Osteocyte (in vitro differentiated cells): ENCODE measurements at regions not wholly inside any gene's neighbourhood (a gene's known extent, or its start where the extent isn't known, plus 50 kb on each side); places are given as distances from the start of the nearest gene placed in this dataset.
"Not testable (repeated sequence)": the region's sequence is repeated elsewhere in the genome, so short reads cannot be mapped to it uniquely, and the experiment has no call there.

Source experiments
- DNase-seq: peaks from one replicate; pipeline ENCODE4 v3.0.0; 2021; ENCODE audit warnings: mixed read lengths; ENCODE audit not compliant: unreplicated experiment; ENCODE audit errors: extremely low spot score
- H3K27ac Mint-ChIP-seq: one replicate; pipeline ENCODE4 v1.8.0; 2021; ENCODE audit warnings: mild to moderate bottlenecking, mixed read lengths; ENCODE audit not compliant: unreplicated experiment
- H3K27me3 Mint-ChIP-seq: one replicate; pipeline ENCODE4 v1.8.0; 2021; ENCODE audit warnings: mixed read lengths; ENCODE audit not compliant: unreplicated experiment
- H3K36me3 Mint-ChIP-seq: one replicate; pipeline ENCODE4 v1.8.0; 2021; ENCODE audit warnings: mixed read lengths; ENCODE audit not compliant: unreplicated experiment
- H3K4me1 Mint-ChIP-seq: one replicate; pipeline ENCODE4 v1.8.0; 2021; ENCODE audit warnings: mixed read lengths; ENCODE audit not compliant: unreplicated experiment
- H3K4me3 Mint-ChIP-seq: one replicate; pipeline ENCODE4 v1.8.0; 2021; ENCODE audit warnings: mild to moderate bottlenecking, moderate library complexity, mixed read lengths; ENCODE audit not compliant: unreplicated experiment
- H3K9me3 Mint-ChIP-seq: one replicate; pipeline ENCODE4 v1.8.0; 2021; ENCODE audit warnings: mixed read lengths; ENCODE audit not compliant: unreplicated experiment
- TF ChIP-seq, protein P1 (sequence below): fragments of 200-600 bp; sonication (generic); IDR thresholded peaks from 2 replicates; pipeline ENCODE4 v1.5.0; 2021; ENCODE audit warnings: antibody characterized with exemption, mild to moderate bottlenecking, moderate library complexity

- TF ChIP-seq, protein P1, sequence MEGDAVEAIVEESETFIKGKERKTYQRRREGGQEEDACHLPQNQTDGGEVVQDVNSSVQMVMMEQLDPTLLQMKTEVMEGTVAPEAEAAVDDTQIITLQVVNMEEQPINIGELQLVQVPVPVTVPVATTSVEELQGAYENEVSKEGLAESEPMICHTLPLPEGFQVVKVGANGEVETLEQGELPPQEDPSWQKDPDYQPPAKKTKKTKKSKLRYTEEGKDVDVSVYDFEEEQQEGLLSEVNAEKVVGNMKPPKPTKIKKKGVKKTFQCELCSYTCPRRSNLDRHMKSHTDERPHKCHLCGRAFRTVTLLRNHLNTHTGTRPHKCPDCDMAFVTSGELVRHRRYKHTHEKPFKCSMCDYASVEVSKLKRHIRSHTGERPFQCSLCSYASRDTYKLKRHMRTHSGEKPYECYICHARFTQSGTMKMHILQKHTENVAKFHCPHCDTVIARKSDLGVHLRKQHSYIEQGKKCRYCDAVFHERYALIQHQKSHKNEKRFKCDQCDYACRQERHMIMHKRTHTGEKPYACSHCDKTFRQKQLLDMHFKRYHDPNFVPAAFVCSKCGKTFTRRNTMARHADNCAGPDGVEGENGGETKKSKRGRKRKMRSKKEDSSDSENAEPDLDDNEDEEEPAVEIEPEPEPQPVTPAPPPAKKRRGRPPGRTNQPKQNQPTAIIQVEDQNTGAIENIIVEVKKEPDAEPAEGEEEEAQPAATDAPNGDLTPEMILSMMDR, result no peak
- peaks cover 3% of the 10 kb centered on the region for H3K27me3 Mint-ChIP-seq
- no peak for DNase-seq
- no peaks in the 10 kb centered on the region for H3K36me3 Mint-ChIP-seq
- H3K4me1 Mint-ChIP-seq, result peaks cover 16% of the 10 kb centered on the region
- no peak overlapping the region for H3K4me3 Mint-ChIP-seq
- H3K27ac Mint-ChIP-seq, result no peak overlapping the region
- no peaks in the 10 kb centered on the region for H3K9me3 Mint-ChIP-seq
Observed at GRCh38 chr11:22928207-22928917, 68.1 kb upstream of the CCDC179 start.

DNA sequence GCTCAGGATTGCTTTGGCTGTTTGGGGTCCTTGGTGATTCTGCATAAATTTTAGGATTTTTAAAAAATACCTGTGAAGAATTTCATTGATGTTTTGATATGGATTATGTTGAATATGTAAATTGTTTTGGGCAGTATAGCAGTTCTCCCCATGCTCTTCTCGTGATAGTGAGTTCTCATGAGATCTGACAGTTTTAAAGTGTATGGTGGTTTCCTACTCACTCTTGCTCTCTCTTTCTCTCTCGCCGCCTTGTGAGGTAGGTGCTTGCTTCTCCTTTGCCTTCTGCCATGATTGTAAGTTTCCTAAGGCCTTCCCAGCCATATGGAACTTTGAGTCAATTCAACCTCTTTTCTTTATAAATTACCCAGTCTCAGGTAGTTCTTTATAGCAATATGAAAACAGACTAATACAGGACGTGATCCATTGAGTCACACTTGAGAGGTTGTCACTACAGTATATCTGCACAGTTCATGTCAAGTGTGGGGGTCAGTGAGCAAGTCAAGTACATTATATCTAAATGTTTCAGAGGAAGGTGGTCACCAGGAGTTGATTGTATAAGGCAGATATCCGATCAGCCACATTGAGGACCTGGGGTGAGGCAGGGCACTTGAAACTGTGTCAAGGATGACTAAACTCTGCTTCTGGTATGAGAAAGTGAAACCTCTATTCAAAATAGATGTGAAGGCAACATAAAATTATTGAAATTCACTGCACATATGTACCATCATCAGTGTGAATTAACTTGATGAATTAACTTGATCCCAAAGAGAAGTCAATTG, 70.7 kb upstream of the CCDC179 start:
- H3K27ac Mint-ChIP-seq, result peak overlapping the region; percentile 65
- TF ChIP-seq, protein P1, result no peak
- peaks cover 16% of the 10 kb centered on the region for H3K4me1 Mint-ChIP-seq
- H3K27me3 Mint-ChIP-seq, result no peaks in the 10 kb centered on the region
- DNase-seq, result no peak
- no peaks in the 10 kb centered on the region for H3K36me3 Mint-ChIP-seq
- peak overlapping the region; percentile 10 for H3K4me3 Mint-ChIP-seq
- no peaks in the 10 kb centered on the region for H3K9me3 Mint-ChIP-seq

DNA sequence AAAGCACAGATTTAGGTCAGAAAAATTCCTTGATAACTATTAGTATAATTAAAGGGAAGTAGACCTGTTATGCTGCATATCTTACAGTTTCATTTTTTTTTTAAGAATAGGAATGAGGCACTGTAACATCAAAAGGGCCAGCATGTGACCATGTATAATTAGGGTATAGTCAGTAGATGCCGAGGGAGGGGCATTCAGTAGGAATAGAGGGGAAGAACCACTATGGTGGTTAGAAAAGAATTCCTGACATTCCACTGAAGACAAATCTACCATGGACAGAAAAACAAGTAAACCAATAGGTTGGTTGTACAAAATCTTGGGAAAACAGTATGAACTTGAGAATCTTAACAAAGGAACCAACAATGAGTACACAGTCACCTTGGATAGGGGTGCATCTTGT, 78.4 kb upstream of the CCDC179 start:
- Mint-ChIP-seq H3K4me3 (no peak overlapping the region), H3K27me3 (peaks cover 5% of the 10 kb centered on the region), H3K27ac (no peak overlapping the region), H3K36me3 (peaks cover 2% of the 10 kb centered on the region), H3K4me1 (no peaks in the 10 kb centered on the region), H3K9me3 (peaks cover 6% of the 10 kb centered on the region)
- TF ChIP-seq, protein P1, result no peak
- DNase-seq, result no peak

DNA sequence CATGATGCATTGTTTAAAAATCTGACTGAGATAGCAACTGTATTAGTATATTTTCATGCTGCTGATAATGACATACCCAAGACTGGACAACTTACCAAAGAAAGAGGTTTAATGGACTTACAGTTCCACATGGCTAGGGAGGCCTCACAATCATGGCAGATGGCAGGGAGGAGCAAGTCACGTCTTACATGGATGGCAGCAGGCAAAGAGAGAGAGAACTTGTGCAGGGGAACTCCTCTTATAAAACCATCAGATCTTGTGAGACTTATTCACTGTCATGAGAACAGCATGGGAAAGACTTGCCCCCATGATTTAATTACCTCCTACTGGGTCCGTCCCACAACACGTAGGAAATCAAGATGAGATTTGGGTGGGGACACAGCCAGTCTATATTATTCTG, 81.3 kb upstream of the CCDC179 start:
- H3K27ac Mint-ChIP-seq, H3K9me3 Mint-ChIP-seq, H3K4me1 Mint-ChIP-seq, H3K4me3 Mint-ChIP-seq, H3K27me3 Mint-ChIP-seq, H3K36me3 Mint-ChIP-seq, DNase-seq: not testable (repeated sequence)

- TF ChIP-seq, protein P1, result no peak
- DNase-seq, result no peak
- Mint-ChIP-seq H3K27ac (no peak overlapping the region), H3K4me1 (no peaks in the 10 kb centered on the region), H3K27me3 (no peaks in the 10 kb centered on the region), H3K9me3 (peaks cover 5% of the 10 kb centered on the region), H3K4me3 (no peak overlapping the region), H3K36me3 (no peaks in the 10 kb centered on the region)
Observed at GRCh38 chr11:22957786-22958185, 97.5 kb upstream of the CCDC179 start.
